Neural cell (in vitro differentiated cells): ENCODE measurements at regions not wholly inside any gene's neighbourhood (a gene's known extent, or its start where the extent isn't known, plus 50 kb on each side); places are given as distances from the start of the nearest gene placed in this dataset.

Experiments used
- H2AFZ ChIP-seq: fragments of 200-600, 300-800 bp; sonication (generic), shearing (Covaris generic); 2 replicates; pipeline ENCODE4 v1.6.0; 2014; ENCODE audit warnings: low read depth, mild to moderate bottlenecking, antibody characterized with exemption, low read length, moderate library complexity
- H3F3A ChIP-seq: fragments of 200-600 bp; shearing (Covaris generic); 2 replicates; pipeline ENCODE4 v1.6.1; 2016; ENCODE audit warnings: mild to moderate bottlenecking, moderate library complexity, mixed read lengths, antibody characterized with exemption, low read length; ENCODE audit not compliant: insufficient read depth, poor library complexity, severe bottlenecking
- H3K27ac ChIP-seq: fragments of 200-600, 300-800 bp; sonication (generic), shearing (Covaris generic); 2 replicates; pipeline ENCODE4 v1.5.1; 2014; ENCODE audit warnings: mild to moderate bottlenecking, low read length, moderate library complexity
- H3K27me3 ChIP-seq: fragments of 300-800, 200-600 bp; sonication (generic), shearing (Covaris generic); 2 replicates; pipeline ENCODE4 v1.6.0; 2014; ENCODE audit warnings: mild to moderate bottlenecking, low read depth, low read length, moderate library complexity; ENCODE audit not compliant: insufficient read depth
- H3K36me3 ChIP-seq: fragments of 300-800, 200-600 bp; sonication (generic), shearing (Covaris generic); 2 replicates; pipeline ENCODE4 v1.5.1; 2014; ENCODE audit warnings: mild to moderate bottlenecking, antibody characterized with exemption, low read length, moderate library complexity; ENCODE audit not compliant: insufficient read depth
- H3K4me2 ChIP-seq: fragments of 300-800, 200-600 bp; sonication (generic), shearing (Covaris generic); 2 replicates; pipeline ENCODE4 v1.6.0; 2014; ENCODE audit warnings: mild to moderate bottlenecking, low read length
- H3K4me3 ChIP-seq: fragments of 300-800, 200-600 bp; sonication (generic), shearing (Covaris generic); 2 replicates; pipeline ENCODE4 v1.5.1; 2014; ENCODE audit warnings: mild to moderate bottlenecking, low read length, moderate library complexity
- H3K79me2 ChIP-seq: fragments of 200-600 bp; shearing (Covaris generic); replicated peaks from 2 replicates; pipeline ENCODE4 v1.6.0; 2014; ENCODE audit warnings: mild to moderate bottlenecking, low read length, moderate library complexity; ENCODE audit not compliant: insufficient read depth
- H3K9ac ChIP-seq: fragments of 300-800, 200-600 bp; sonication (generic), shearing (Covaris generic); 2 replicates; pipeline ENCODE4 v1.6.1; 2016; ENCODE audit warnings: mild to moderate bottlenecking, low read length, mixed read lengths
- H3K9me2 ChIP-seq: fragments of 200-600 bp; shearing (Covaris generic); 2 replicates; pipeline ENCODE4 v1.6.1; 2016; ENCODE audit warnings: mild to moderate bottlenecking, low read length, mixed read lengths; ENCODE audit not compliant: insufficient read depth
- H3K9me3 ChIP-seq: fragments of 200-600, 300-800 bp; sonication (generic), shearing (Covaris generic); 2 replicates; pipeline ENCODE4 v1.6.1; 2016; ENCODE audit warnings: mild to moderate bottlenecking, mixed run types, low read length, moderate library complexity, mixed read lengths
- H4K20me1 ChIP-seq: fragments of 200-600 bp; shearing (Covaris generic); 2 replicates; pipeline ENCODE4 v1.6.1; 2016; ENCODE audit warnings: mild to moderate bottlenecking, mixed run types; ENCODE audit not compliant: insufficient read depth
- EP300 ChIP-seq: fragments of 450-650 bp; conservative IDR thresholded peaks from 2 replicates; pipeline ENCODE4 v1.6.1; 2014; ENCODE audit warnings: antibody characterized with exemption, mild to moderate bottlenecking, moderate library complexity; ENCODE audit not compliant: poor library complexity, severe bottlenecking
- EZH2 ChIP-seq: fragments of 200-600, 300-800 bp; shearing (Covaris generic), sonication (generic); IDR thresholded peaks from 2 replicates; pipeline ENCODE4 v1.6.1; 2014; ENCODE audit warnings: antibody characterized with exemption, low read length, borderline replicate concordance, mild to moderate bottlenecking; ENCODE audit not compliant: insufficient read depth, poor library complexity, severe bottlenecking
- MXI1 ChIP-seq: fragments of 450-650 bp; conservative IDR thresholded peaks from 2 replicates; pipeline ENCODE4 v1.6.1; 2014; ENCODE audit warnings: antibody characterized with exemption, mild to moderate bottlenecking; ENCODE audit not compliant: poor library complexity, severe bottlenecking
- POLR2AphosphoS5 ChIP-seq: IDR thresholded peaks from 2 replicates; pipeline ENCODE4 v1.6.1; 2012
- RAD21 ChIP-seq: fragments of 450-650 bp; conservative IDR thresholded peaks from 2 replicates; pipeline ENCODE4 v1.6.1; 2014; ENCODE audit warnings: antibody characterized with exemption, mild to moderate bottlenecking, moderate library complexity
- SMC3 ChIP-seq: fragments of 450-650 bp; conservative IDR thresholded peaks from 2 replicates; pipeline ENCODE4 v1.6.1; 2014; ENCODE audit warnings: antibody characterized with exemption, mild to moderate bottlenecking, moderate library complexity; ENCODE audit not compliant: poor library complexity
- TAF1 ChIP-seq: IDR thresholded peaks from 2 replicates; pipeline ENCODE4 v1.6.1; 2012; ENCODE audit warnings: low read depth
- TF ChIP-seq, protein P1 (sequence below): IDR thresholded peaks from 2 replicates; pipeline ENCODE4 v1.6.1; 2012; ENCODE audit warnings: borderline replicate concordance
- TF ChIP-seq, protein P2 (sequence below): fragments of 450-650 bp; IDR thresholded peaks from 2 replicates; pipeline ENCODE4 v1.5.1; 2014; ENCODE audit warnings: antibody characterized with exemption, mild to moderate bottlenecking, moderate library complexity; ENCODE audit not compliant: poor library complexity, severe bottlenecking

DNA sequence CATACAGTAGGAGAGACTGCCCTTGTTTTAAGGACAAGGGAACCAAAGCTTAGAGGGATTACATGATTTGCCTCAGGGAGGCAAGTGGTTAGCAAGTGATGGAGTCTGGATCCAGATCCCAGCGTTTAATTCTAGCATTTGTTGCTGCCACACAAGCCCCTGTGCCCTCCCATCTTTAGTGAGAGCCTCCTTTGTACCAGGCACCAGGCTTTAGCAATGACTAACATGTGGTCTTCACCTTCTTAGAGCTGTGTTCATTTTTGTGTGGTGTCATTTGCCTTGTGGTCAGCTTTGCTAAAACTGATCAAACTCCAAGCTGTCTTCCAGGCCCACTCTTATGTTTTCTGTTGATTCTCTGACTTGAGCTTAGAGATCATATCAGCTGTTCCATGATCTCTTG, 290.5 kb downstream of the RPLP1 start:
- H3K4me3 ChIP-seq, result no peak overlapping the region
- H3K9me3 ChIP-seq, result no peaks in the 10 kb centered on the region
- H4K20me1 ChIP-seq, result no peaks in the 10 kb centered on the region
- H3K9ac ChIP-seq, result no peak overlapping the region
- no peak overlapping the region for H2AFZ ChIP-seq
- H3K79me2 ChIP-seq, result no peaks in the 10 kb centered on the region
- no peaks in the 10 kb centered on the region for H3K9me2 ChIP-seq
- H3F3A ChIP-seq, result no peaks in the 10 kb centered on the region
- no peaks in the 10 kb centered on the region for H3K27me3 ChIP-seq
- TF ChIP-seq, protein P1, sequence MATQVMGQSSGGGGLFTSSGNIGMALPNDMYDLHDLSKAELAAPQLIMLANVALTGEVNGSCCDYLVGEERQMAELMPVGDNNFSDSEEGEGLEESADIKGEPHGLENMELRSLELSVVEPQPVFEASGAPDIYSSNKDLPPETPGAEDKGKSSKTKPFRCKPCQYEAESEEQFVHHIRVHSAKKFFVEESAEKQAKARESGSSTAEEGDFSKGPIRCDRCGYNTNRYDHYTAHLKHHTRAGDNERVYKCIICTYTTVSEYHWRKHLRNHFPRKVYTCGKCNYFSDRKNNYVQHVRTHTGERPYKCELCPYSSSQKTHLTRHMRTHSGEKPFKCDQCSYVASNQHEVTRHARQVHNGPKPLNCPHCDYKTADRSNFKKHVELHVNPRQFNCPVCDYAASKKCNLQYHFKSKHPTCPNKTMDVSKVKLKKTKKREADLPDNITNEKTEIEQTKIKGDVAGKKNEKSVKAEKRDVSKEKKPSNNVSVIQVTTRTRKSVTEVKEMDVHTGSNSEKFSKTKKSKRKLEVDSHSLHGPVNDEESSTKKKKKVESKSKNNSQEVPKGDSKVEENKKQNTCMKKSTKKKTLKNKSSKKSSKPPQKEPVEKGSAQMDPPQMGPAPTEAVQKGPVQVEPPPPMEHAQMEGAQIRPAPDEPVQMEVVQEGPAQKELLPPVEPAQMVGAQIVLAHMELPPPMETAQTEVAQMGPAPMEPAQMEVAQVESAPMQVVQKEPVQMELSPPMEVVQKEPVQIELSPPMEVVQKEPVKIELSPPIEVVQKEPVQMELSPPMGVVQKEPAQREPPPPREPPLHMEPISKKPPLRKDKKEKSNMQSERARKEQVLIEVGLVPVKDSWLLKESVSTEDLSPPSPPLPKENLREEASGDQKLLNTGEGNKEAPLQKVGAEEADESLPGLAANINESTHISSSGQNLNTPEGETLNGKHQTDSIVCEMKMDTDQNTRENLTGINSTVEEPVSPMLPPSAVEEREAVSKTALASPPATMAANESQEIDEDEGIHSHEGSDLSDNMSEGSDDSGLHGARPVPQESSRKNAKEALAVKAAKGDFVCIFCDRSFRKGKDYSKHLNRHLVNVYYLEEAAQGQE, result no peak
- no peak for TF ChIP-seq POLR2AphosphoS5
- no peak for TF ChIP-seq EZH2
- no peak for TF ChIP-seq RAD21
- TF ChIP-seq EP300, result no peak
- TF ChIP-seq SMC3, result no peak
- TF ChIP-seq, protein P2, sequence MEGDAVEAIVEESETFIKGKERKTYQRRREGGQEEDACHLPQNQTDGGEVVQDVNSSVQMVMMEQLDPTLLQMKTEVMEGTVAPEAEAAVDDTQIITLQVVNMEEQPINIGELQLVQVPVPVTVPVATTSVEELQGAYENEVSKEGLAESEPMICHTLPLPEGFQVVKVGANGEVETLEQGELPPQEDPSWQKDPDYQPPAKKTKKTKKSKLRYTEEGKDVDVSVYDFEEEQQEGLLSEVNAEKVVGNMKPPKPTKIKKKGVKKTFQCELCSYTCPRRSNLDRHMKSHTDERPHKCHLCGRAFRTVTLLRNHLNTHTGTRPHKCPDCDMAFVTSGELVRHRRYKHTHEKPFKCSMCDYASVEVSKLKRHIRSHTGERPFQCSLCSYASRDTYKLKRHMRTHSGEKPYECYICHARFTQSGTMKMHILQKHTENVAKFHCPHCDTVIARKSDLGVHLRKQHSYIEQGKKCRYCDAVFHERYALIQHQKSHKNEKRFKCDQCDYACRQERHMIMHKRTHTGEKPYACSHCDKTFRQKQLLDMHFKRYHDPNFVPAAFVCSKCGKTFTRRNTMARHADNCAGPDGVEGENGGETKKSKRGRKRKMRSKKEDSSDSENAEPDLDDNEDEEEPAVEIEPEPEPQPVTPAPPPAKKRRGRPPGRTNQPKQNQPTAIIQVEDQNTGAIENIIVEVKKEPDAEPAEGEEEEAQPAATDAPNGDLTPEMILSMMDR, result no peak
- no peak for TF ChIP-seq TAF1
- TF ChIP-seq MXI1, result no peak
- no peak overlapping the region for H3K4me2 ChIP-seq
- H3K36me3 ChIP-seq, result no peaks in the 10 kb centered on the region
- H3K27ac ChIP-seq, result no peak overlapping the region

DNA sequence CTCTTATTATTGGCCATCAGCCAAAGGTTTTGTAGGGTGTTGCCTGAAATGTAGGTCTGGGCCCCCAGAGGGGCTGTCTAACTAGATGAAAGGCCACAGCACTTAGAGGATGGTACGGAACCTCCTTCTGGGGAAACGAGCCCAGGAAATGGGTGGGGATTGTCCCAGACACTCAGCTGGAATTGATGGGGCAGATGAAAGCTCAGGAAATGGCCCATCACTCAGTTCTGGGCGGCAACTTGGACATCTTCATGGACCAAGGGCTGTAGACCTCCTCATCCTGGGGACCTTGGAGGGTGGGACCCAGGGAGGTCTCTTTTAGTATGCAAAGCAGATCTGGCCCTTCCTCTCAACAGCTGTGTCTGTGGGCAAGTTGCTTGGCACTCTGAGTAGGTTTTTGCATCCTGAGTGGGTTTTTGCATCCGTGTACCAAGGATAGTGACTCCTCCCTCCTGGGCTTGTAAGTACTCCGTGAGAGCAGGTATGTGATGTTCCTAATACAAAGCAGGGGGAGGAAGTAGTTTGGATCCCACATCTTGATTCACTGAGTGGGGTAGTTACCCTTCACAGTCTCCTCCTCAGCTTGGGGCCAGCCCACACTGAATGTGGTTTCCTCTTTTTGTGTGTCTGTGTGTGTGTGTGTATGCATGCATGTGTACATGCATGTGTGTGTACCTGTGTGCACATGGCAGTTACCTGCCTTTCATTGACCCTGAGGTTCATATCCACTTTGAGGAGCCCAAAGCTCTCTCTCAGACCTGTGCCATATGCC, 292.0 kb downstream of the RPLP1 start:
- H2AFZ ChIP-seq, result no peak overlapping the region
- H3K79me2 ChIP-seq, result no peaks in the 10 kb centered on the region
- H3K27me3 ChIP-seq, result no peaks in the 10 kb centered on the region
- no peaks in the 10 kb centered on the region for H3K9me2 ChIP-seq
- H3K4me3 ChIP-seq, result no peak overlapping the region
- H3K9ac ChIP-seq, result no peak overlapping the region
- H3K4me2 ChIP-seq, result no peak overlapping the region
- H3K27ac ChIP-seq, result no peak overlapping the region
- H3K36me3 ChIP-seq, result no peaks in the 10 kb centered on the region
- no peaks in the 10 kb centered on the region for H4K20me1 ChIP-seq
- H3K9me3 ChIP-seq, result no peaks in the 10 kb centered on the region
- H3F3A ChIP-seq, result no peaks in the 10 kb centered on the region
- TF ChIP-seq EP300 (no peak), SMC3 (no peak), EZH2 (no peak)
